Liver (tissue), 3 donors: ENCODE measurements at regions not wholly inside any gene's neighbourhood (a gene's known extent, or its start where the extent isn't known, plus 50 kb on each side); places are given as distances from the start of the nearest gene placed in this dataset.

Experiments used
- CTCF ChIP-seq: fragments of 150-350 bp; IDR thresholded peaks from 2 replicates; pipeline ENCODE4 v1.5.1; 2017; ENCODE audit warnings: improper control_type of control experiment, low read depth, low read length; ENCODE audit not compliant: missing input control
- GABPA ChIP-seq, 2 donors: IDR thresholded peaks in 1 of 2; conservative IDR thresholded peaks in 1 of 2; 2 replicates each; pipeline ENCODE4 v1.6.1; 2016; ENCODE audit warnings: antibody characterized with exemption in 2 of 2, mild to moderate bottlenecking in 1 of 2, moderate library complexity in 1 of 2
- HNF4A ChIP-seq, 2 donors: conservative IDR thresholded peaks; 2 replicates each; pipeline ENCODE4 v1.6.1; 2016; ENCODE audit warnings: antibody characterized with exemption in 2 of 2, mild to moderate bottlenecking in 2 of 2
- TAF1 ChIP-seq: conservative IDR thresholded peaks from 2 replicates; pipeline ENCODE4 v1.6.1; 2016; ENCODE audit warnings: antibody characterized with exemption, mild to moderate bottlenecking
- donor health status: healthy.
- donor health status: healthy.

DNA sequence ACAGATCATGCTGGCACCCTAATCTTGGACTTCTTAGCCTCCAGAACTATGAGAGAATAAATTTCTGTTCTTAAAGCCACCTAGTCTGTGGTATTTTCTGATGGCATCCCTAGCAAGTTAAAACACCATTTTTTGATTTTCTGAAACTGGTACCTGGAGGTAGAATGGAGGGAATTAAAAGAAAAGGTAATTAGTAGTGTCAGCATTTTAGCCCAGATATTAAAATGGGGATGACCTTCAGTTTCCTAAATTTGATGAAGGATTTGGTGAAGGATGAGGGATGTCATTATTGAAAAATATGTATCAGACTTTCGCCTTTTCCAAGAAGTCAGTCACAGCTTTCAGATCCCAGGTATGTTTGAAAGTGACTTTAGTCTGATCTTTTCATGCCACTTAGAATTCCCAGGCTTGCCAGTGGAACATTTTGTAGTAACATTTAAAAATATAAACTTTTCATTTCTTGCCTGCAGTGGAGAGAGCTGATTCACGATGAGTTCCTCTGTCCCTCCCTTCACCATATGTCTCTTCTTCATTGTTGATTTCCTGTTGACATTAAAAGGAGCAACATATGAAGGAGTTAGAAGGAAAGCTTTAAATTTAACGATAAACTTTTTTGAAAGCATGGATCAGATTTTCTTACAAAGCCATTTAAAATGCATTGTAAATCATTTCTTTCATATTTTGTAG lies 169.4 kb downstream of the SLIT2 start:
- TF ChIP-seq GABPA (IDR thresholded peaks at IDR 0.05 in 1 of 2, conservative IDR thresholded peaks at IDR 0.05 in 1 of 2) (no peak), TAF1 (no peak), CTCF (no peak), HNF4A (conservative IDR thresholded peaks at IDR 0.05) (no peak)
